BJ (cell line): ENCODE measurements at regions not wholly inside any gene's neighbourhood (a gene's known extent, or its start where the extent isn't known, plus 50 kb on each side); places are given as distances from the start of the nearest gene placed in this dataset.

Experiments used
- CTCF ChIA-PET: fragments of 350-600 bp; formaldehyde crosslinking; extraction: SDS; loops from one replicate; lab custom pipeline; 2021; ENCODE audit warnings: antibody characterized with exemption, inconsistent platforms; lab: Yijun Ruan, JAX
- POLR2A ChIA-PET: fragments of 300-600 bp; sonication (Branson Sonifier 250); formaldehyde crosslinking; extraction: SDS; loops from one replicate; lab custom pipeline; 2021; ENCODE audit warnings: antibody characterized with exemption; lab: Charles Lee
- DNase-seq: peaks from one replicate; pipeline ENCODE4 v3.0.0-alpha.2; 2011; ENCODE audit warnings: low read depth
- H3K27me3 ChIP-seq: 2 replicates; pipeline ENCODE4 v1.6.0; 2011; ENCODE audit warnings: low read length; ENCODE audit not compliant: control insufficient read depth, insufficient read depth
- H3K36me3 ChIP-seq: 2 replicates; pipeline ENCODE4 v1.5.1; 2011; ENCODE audit warnings: low read length; ENCODE audit not compliant: control insufficient read depth, insufficient read depth
- H3K4me3 ChIP-seq: 2 replicates; pipeline ENCODE4 v1.5.1; 2011; ENCODE audit warnings: low read depth, mild to moderate bottlenecking, control low read depth, low read length
- TF ChIP-seq, protein P1 (sequence below): IDR thresholded peaks from 2 replicates; pipeline ENCODE4 v1.5.1; 2011; ENCODE audit warnings: low read depth, mild to moderate bottlenecking, control low read depth, inconsistent platforms, low read length, moderate library complexity; ENCODE audit not compliant: insufficient read depth

DNA sequence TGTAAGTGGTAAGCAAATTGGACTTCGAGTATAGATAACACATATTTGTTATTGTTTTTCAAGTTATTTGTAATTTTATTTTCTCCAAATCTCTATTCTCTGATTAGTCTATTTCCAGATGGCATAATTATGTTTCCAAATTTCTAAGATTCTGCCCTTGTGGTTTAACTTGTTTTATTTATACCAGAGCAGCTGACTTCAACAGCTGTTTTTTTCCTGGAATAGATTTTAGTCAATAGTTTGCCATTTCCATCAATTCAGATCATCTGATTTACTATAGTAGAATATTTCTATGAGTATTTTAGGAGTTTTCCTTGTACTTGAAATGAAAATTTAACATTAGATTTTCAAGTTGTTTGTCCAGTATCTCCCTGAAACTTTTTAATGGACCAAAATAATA is 848.7 kb upstream of the MIR17HG start:
- Histone ChIP-seq H3K4me3 (no peak overlapping the region), H3K27me3 (no peaks in the 10 kb centered on the region), H3K36me3 (no peaks in the 10 kb centered on the region)
- no peak for DNase-seq
- ChIA-PET CTCF (no interaction called here), POLR2A (no interaction called here)
- TF ChIP-seq, protein P1, sequence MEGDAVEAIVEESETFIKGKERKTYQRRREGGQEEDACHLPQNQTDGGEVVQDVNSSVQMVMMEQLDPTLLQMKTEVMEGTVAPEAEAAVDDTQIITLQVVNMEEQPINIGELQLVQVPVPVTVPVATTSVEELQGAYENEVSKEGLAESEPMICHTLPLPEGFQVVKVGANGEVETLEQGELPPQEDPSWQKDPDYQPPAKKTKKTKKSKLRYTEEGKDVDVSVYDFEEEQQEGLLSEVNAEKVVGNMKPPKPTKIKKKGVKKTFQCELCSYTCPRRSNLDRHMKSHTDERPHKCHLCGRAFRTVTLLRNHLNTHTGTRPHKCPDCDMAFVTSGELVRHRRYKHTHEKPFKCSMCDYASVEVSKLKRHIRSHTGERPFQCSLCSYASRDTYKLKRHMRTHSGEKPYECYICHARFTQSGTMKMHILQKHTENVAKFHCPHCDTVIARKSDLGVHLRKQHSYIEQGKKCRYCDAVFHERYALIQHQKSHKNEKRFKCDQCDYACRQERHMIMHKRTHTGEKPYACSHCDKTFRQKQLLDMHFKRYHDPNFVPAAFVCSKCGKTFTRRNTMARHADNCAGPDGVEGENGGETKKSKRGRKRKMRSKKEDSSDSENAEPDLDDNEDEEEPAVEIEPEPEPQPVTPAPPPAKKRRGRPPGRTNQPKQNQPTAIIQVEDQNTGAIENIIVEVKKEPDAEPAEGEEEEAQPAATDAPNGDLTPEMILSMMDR, result no peak

GRCh38 chr13:90500569-90500968 is 846.9 kb upstream of the MIR17HG start:
- Histone ChIP-seq H3K36me3 (no peaks in the 10 kb centered on the region), H3K27me3 (no peaks in the 10 kb centered on the region), H3K4me3 (no peak overlapping the region)
- CTCF ChIA-PET, result no interaction called here
- POLR2A ChIA-PET, result no interaction called here
- TF ChIP-seq, protein P1, result no peak
- DNase-seq, result no peak

DNA sequence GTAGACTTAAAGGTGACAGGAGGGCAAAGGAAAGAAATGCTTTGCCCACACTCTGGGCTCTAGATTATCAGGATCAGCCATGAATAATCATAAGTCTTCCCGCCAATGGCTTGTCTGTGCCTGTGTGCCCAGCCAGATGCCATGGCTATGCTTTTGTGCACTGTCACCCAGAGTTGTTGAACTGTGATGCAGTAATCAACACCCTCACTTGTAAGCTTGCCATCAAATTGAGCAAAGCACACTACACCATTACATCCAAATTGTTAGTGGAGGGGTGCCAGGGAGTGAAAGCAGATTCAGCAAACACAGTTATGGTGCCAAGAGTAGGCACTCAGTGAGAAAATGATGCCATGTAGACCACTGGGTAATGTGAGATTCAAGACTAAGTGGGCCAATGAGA is 845.3 kb upstream of the MIR17HG start:
- DNase-seq, result no peak
- ChIA-PET POLR2A (no interaction called here), CTCF (no interaction called here)
- H3K27me3 ChIP-seq, result no peaks in the 10 kb centered on the region
- no peak overlapping the region for H3K4me3 ChIP-seq
- TF ChIP-seq, protein P1, result no peak
- no peaks in the 10 kb centered on the region for H3K36me3 ChIP-seq

- H3K27me3 ChIP-seq, result no peaks in the 10 kb centered on the region
- ChIA-PET CTCF (interaction anchor here (0.7 to 1.1 kb wide), 2 partner anchors 20 to 371 kb away, joined by 3 to 6 read pairs; no protein-coding TSS in a partner anchor), POLR2A (no interaction called here)
- TF ChIP-seq, protein P1, result no peak
- no peak overlapping the region for H3K4me3 ChIP-seq
- no peak for DNase-seq
- no peaks in the 10 kb centered on the region for H3K36me3 ChIP-seq
Measured at GRCh38 chr13:90502762-90503161, 844.7 kb upstream of the MIR17HG start.

GRCh38 chr13:90510319-90510718 is 837.2 kb upstream of the MIR17HG start:
- TF ChIP-seq, protein P1, result no peak
- no peaks in the 10 kb centered on the region for H3K36me3 ChIP-seq
- POLR2A ChIA-PET, result interaction anchor here (0.9 kb wide), 1 partner anchor 24 kb away, joined by 3 read pairs; no protein-coding TSS in a partner anchor
- H3K27me3 ChIP-seq, result no peaks in the 10 kb centered on the region
- CTCF ChIA-PET, result no interaction called here
- H3K4me3 ChIP-seq, result no peak overlapping the region
- DNase-seq, result no peak
